WTC11 (cell line): ENCODE measurements at regions not wholly inside any gene's neighbourhood (a gene's known extent, or its start where the extent isn't known, plus 50 kb on each side); places are given as distances from the start of the nearest gene placed in this dataset.

ENCODE experiments used
- CBFB ChIP-seq: sonication (generic); formaldehyde crosslinking; IDR thresholded peaks from 2 replicates; pipeline ENCODE4 v1.8.1; 2022; ENCODE audit warnings: mild to moderate bottlenecking, low read depth, missing genetic modification reagents
- HMGXB4 ChIP-seq: sonication (generic); formaldehyde crosslinking; IDR thresholded peaks from 2 replicates; pipeline ENCODE4 v1.8.1; 2023; ENCODE audit warnings: mild to moderate bottlenecking, moderate library complexity, missing genetic modification reagents
- NR1H2 ChIP-seq: sonication (generic); formaldehyde crosslinking; IDR thresholded peaks from 2 replicates; pipeline ENCODE4 v1.9.0; 2021; ENCODE audit warnings: mild to moderate bottlenecking, moderate library complexity, missing genetic modification reagents
- NR3C1 ChIP-seq: sonication (generic); formaldehyde crosslinking; conservative IDR thresholded peaks from 2 replicates; pipeline ENCODE4 v1.8.1; 2023; ENCODE audit warnings: low read depth, mild to moderate bottlenecking, missing genetic modification reagents
- TP53 ChIP-seq: sonication (generic); formaldehyde crosslinking; IDR thresholded peaks from 2 replicates; pipeline ENCODE4 v1.8.1; 2023; ENCODE audit warnings: mild to moderate bottlenecking, missing genetic modification reagents
- ZNF219 ChIP-seq: sonication (generic); formaldehyde crosslinking; IDR thresholded peaks from 2 replicates; pipeline ENCODE4 v1.8.0; 2023; ENCODE audit warnings: missing genetic modification reagents, mild to moderate bottlenecking, borderline replicate concordance
- ZNF317 ChIP-seq: sonication (generic); formaldehyde crosslinking; IDR thresholded peaks from 2 replicates; pipeline ENCODE4 v1.8.1; 2023; ENCODE audit warnings: low read depth, mild to moderate bottlenecking, moderate library complexity, missing genetic modification reagents, borderline replicate concordance
- TF ChIP-seq, protein P1 (sequence below): fragments of 200-600 bp; IDR thresholded peaks from 2 replicates; pipeline ENCODE4 v1.8.0; 2022; ENCODE audit warnings: antibody characterized with exemption
- TF ChIP-seq, protein P2 (sequence below): sonication (generic); formaldehyde crosslinking; IDR thresholded peaks from 2 replicates; pipeline ENCODE4 v1.8.1; 2023; ENCODE audit warnings: mild to moderate bottlenecking, missing genetic modification reagents, moderate library complexity

DNA sequence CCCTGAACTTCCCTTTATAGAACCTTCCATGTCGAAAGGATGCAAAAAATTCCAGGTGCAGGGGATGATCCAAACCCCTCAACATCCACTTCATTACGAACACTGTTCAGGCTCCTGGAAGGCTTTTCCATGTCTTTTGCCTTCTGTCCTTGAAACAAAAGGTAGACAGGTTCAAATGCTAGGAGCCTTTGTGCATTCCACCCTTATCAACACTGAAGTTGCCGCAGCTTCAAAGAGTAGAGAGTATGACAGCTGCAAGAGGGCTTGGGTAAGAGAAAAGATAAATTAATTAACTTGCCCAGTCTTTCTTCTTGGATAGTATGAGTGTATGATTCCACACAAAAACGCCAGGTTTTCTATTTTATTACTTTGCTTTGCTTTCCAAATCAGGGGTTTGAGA, 269.1 kb upstream of the MSX2 start:
- TF ChIP-seq HMGXB4 (CRISPR knock-in tag) (no peak), ZNF317 (no peak), ZNF219 (CRISPR knock-in tag) (no peak), CBFB (CRISPR knock-in tag) (no peak), NR3C1 (CRISPR knock-in tag) (no peak), TP53 (CRISPR knock-in tag) (no peak), NR1H2 (CRISPR knock-in tag) (no peak)
- TF ChIP-seq, protein P1, sequence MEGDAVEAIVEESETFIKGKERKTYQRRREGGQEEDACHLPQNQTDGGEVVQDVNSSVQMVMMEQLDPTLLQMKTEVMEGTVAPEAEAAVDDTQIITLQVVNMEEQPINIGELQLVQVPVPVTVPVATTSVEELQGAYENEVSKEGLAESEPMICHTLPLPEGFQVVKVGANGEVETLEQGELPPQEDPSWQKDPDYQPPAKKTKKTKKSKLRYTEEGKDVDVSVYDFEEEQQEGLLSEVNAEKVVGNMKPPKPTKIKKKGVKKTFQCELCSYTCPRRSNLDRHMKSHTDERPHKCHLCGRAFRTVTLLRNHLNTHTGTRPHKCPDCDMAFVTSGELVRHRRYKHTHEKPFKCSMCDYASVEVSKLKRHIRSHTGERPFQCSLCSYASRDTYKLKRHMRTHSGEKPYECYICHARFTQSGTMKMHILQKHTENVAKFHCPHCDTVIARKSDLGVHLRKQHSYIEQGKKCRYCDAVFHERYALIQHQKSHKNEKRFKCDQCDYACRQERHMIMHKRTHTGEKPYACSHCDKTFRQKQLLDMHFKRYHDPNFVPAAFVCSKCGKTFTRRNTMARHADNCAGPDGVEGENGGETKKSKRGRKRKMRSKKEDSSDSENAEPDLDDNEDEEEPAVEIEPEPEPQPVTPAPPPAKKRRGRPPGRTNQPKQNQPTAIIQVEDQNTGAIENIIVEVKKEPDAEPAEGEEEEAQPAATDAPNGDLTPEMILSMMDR = no peak
- TF ChIP-seq, protein P2, sequence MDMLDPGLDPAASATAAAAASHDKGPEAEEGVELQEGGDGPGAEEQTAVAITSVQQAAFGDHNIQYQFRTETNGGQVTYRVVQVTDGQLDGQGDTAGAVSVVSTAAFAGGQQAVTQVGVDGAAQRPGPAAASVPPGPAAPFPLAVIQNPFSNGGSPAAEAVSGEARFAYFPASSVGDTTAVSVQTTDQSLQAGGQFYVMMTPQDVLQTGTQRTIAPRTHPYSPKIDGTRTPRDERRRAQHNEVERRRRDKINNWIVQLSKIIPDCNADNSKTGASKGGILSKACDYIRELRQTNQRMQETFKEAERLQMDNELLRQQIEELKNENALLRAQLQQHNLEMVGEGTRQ = no peak
